Tibial artery (tissue), 4 donors: ENCODE measurements at regions not wholly inside any gene's neighbourhood (a gene's known extent, or its start where the extent isn't known, plus 50 kb on each side); places are given as distances from the start of the nearest gene placed in this dataset.

Experiments used
- DNase-seq, 2 donors: peaks; one replicate each; pipeline ENCODE4 v3.0.0-alpha.2; 2019
- H3K27ac ChIP-seq, 2 donors: fragments of 200-600 bp; sonication (generic) in 1 of 2; 1 replicate in 1 of 2; 2 replicates in 1 of 2; pipeline ENCODE4 v1.5.1; 2018 to 2019; ENCODE audit warnings: mild to moderate bottlenecking in 1 of 2
- H3K27me3 ChIP-seq, 2 donors: fragments of 200-600 bp; sonication (generic) in 1 of 2; one replicate each; pipeline versions ENCODE4 v1.5.1 to v1.6.0; 2016 to 2019
- H3K36me3 ChIP-seq, 3 donors: fragments of 200-600 bp; sonication (generic) in 2 of 3; one replicate each; pipeline ENCODE4 v1.5.1; 2016 to 2019; ENCODE audit warnings: mild to moderate bottlenecking in 2 of 3
- H3K4me1 ChIP-seq, 4 donors: fragments of 200-600 bp; sonication (generic) in 2 of 4; 1 replicate in 3 of 4; 2 replicates in 1 of 4; pipeline ENCODE4 v1.5.1; 2016 to 2019
- H3K4me3 ChIP-seq, 2 donors: fragments of 200-600 bp; sonication (generic) in 1 of 2; 1 replicate in 1 of 2; 2 replicates in 1 of 2; pipeline ENCODE4 v1.5.1; 2018 to 2019; ENCODE audit warnings: mild to moderate bottlenecking in 2 of 2
- H3K9me3 ChIP-seq, 3 donors: fragments of 200-600 bp; sonication (generic) in 1 of 3; one replicate each; pipeline ENCODE4 v1.5.1; 2016 to 2019
- CTCF ChIP-seq, 2 experiments: fragments of 200-600 bp in 1 of 2; fragments of 450-650 bp in 1 of 2; IDR thresholded peaks; one replicate each; pipeline ENCODE4 v1.5.1; 2017 to 2019; ENCODE audit warnings: antibody characterized with exemption in 2 of 2, mild to moderate bottlenecking in 1 of 2, moderate library complexity in 1 of 2
- intact Hi-C: fragments of 100-400 bp; cut with DNase I; formaldehyde crosslinking; loops from one replicate; pipeline ENCODE4 v1.15.0; 2023; ENCODE audit warnings: low total_unique reads

- DNase-seq, result no peak
- Histone ChIP-seq H3K27ac (no peak overlapping the region), H3K9me3 (no peaks in the 10 kb centered on the region), H3K36me3 (no peaks in the 10 kb centered on the region), H3K27me3 (no peaks in the 10 kb centered on the region), H3K4me3 (no peak overlapping the region), H3K4me1 (peaks cover 0 to 17% (median 12%) of the 10 kb centered on the region in 4 donors)
- TF ChIP-seq CTCF (IDR thresholded peaks at IDR 0.05), result no peak
- intact Hi-C loops, result no loop called here
Measured at GRCh38 chr2:120878970-120879369, 143.3 kb downstream of the GLI2 start.

GRCh38 chr2:120879431-120880295, 144.0 kb downstream of the GLI2 start:
- Histone ChIP-seq H3K27ac (no peak overlapping the region), H3K27me3 (no peaks in the 10 kb centered on the region), H3K4me3 (no peak overlapping the region), H3K9me3 (no peaks in the 10 kb centered on the region), H3K36me3 (no peaks in the 10 kb centered on the region), H3K4me1 (peaks cover 0 to 10% (median 5%) of the 10 kb centered on the region in 4 donors)
- TF ChIP-seq CTCF (IDR thresholded peaks at IDR 0.05), result no peak
- DNase-seq, result peak in 1 of 2 donors; percentile 59
- intact Hi-C loops, result no loop called here

- no peaks in the 10 kb centered on the region for H3K36me3 ChIP-seq
- no peak overlapping the region for H3K4me3 ChIP-seq
- no peaks in the 10 kb centered on the region for H3K9me3 ChIP-seq
- TF ChIP-seq CTCF (IDR thresholded peaks at IDR 0.05), result no peak
- no peak for DNase-seq
- intact Hi-C loops, result no loop called here
- H3K27me3 ChIP-seq, result no peaks in the 10 kb centered on the region
- H3K4me1 ChIP-seq, result peaks cover 0 to 3% (median 1%) of the 10 kb centered on the region in 4 donors
- H3K27ac ChIP-seq, result no peak overlapping the region
Measured at GRCh38 chr2:120880381-120880780, 144.7 kb downstream of the GLI2 start.

- Histone ChIP-seq H3K9me3 (no peaks in the 10 kb centered on the region), H3K27ac (no peak overlapping the region), H3K36me3 (no peaks in the 10 kb centered on the region), H3K4me1 (no peaks in the 10 kb centered on the region), H3K4me3 (no peak overlapping the region), H3K27me3 (no peaks in the 10 kb centered on the region)
- TF ChIP-seq CTCF (IDR thresholded peaks at IDR 0.05), result no peak
- intact Hi-C loops, result no loop called here
- peak in 1 of 2 donors; percentile 54 for DNase-seq
Measured at GRCh38 chr2:120881981-120882788, 146.5 kb downstream of the GLI2 start.

GRCh38 chr2:120883607-120884440, 148.2 kb downstream of the GLI2 start:
- Histone ChIP-seq H3K4me1 (no peaks in the 10 kb centered on the region), H3K27me3 (no peaks in the 10 kb centered on the region), H3K9me3 (no peaks in the 10 kb centered on the region), H3K4me3 (no peak overlapping the region), H3K36me3 (no peaks in the 10 kb centered on the region), H3K27ac (no peak overlapping the region)
- intact Hi-C loops, result no loop called here
- TF ChIP-seq CTCF (IDR thresholded peaks at IDR 0.05), result no peak
- peak in 1 of 2 donors; percentile 51 for DNase-seq
